ENCODE measurements at regions not wholly inside any gene's neighbourhood (a gene's known extent, or its start where the extent isn't known, plus 50 kb on each side); places are given as distances from the start of the nearest gene placed in this dataset.

DNA sequence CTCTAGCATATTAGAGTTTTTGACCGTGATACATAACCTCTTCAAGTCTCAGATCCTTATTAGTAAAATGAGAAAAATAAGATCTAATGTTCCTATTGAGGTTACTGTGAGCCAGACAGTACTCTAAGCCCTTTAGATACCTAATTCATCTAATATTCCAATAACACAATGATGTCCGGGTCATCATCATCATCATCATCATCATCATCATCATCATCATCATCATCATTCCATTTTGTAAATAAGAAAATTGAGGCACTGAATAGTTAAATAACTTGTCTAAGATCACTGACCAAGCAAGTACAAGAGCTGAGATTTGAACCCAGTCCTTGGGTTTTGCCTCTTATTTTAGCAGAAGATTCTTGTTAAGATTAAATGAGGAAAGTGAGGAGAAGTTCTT is 643.0 kb downstream of the HDGFL1 start:
- H3K4me3 ChIP-seq = no peak overlapping the region
- no peak overlapping the region for H3K4me3 Mint-ChIP-seq
- H3K27ac ChIP-seq = no peak overlapping the region
- H2AFZ ChIP-seq (replicated peaks) = no peak overlapping the region
- H3K9ac ChIP-seq = no peak overlapping the region
- H3K27ac Mint-ChIP-seq = no peak overlapping the region
- H3K4me2 ChIP-seq = no peak overlapping the region
- no peaks in the 10 kb centered on the region for H3K36me3 Mint-ChIP-seq
- H3K27me3 ChIP-seq = peaks cover 9% of the 10 kb centered on the region
- no peaks in the 10 kb centered on the region for H3K27me3 Mint-ChIP-seq (ENCODE audit: insufficient read depth, low read depth)
- H3K9me3 Mint-ChIP-seq = peaks cover 12% of the 10 kb centered on the region
- H3K79me2 ChIP-seq (ENCODE audit: low read depth) = no peaks in the 10 kb centered on the region
- DNase-seq (ENCODE audit: low spot score) = no peak
- H3F3A ChIP-seq (ENCODE audit: low read depth) = no peaks in the 10 kb centered on the region
- H3K9me3 ChIP-seq (ENCODE audit: low read depth) = no peaks in the 10 kb centered on the region
- H3K36me3 ChIP-seq = no peaks in the 10 kb centered on the region
- no peaks in the 10 kb centered on the region for H4K20me1 ChIP-seq (ENCODE audit: low read depth)
- TF ChIP-seq, protein P1, sequence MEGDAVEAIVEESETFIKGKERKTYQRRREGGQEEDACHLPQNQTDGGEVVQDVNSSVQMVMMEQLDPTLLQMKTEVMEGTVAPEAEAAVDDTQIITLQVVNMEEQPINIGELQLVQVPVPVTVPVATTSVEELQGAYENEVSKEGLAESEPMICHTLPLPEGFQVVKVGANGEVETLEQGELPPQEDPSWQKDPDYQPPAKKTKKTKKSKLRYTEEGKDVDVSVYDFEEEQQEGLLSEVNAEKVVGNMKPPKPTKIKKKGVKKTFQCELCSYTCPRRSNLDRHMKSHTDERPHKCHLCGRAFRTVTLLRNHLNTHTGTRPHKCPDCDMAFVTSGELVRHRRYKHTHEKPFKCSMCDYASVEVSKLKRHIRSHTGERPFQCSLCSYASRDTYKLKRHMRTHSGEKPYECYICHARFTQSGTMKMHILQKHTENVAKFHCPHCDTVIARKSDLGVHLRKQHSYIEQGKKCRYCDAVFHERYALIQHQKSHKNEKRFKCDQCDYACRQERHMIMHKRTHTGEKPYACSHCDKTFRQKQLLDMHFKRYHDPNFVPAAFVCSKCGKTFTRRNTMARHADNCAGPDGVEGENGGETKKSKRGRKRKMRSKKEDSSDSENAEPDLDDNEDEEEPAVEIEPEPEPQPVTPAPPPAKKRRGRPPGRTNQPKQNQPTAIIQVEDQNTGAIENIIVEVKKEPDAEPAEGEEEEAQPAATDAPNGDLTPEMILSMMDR (IDR thresholded peaks at IDR 0.05) = no peak
- TF ChIP-seq EZH2phosphoT487 (IDR thresholded peaks at IDR 0.05) (no peak), EZH2 (IDR thresholded peaks at IDR 0.05) (no peak)
- no peaks in the 10 kb centered on the region for H3K4me1 Mint-ChIP-seq
- H3K4me1 ChIP-seq = no peaks in the 10 kb centered on the region

DNA sequence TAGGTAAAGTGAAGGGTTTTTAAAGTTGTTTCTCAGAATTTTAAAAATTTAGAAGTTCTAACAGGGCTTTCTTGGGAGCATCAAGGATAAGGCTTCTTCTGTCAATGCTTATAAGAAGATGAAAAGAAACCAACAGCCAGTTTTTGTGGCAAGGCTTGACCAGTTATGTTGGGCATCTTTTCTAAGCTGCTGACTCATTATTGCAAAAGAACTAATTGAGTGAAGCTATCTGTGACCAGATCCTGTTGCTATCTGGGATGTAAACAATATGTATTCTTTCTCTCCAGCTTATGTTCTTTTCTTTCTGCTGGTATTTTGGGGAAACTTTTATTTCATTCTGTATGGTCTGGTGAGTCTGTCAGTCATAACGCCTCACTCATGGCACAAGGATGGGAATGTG is 643.8 kb downstream of the HDGFL1 start:
- H3K79me2 ChIP-seq (ENCODE audit: low read depth) = no peaks in the 10 kb centered on the region
- H3K9ac ChIP-seq = no peak overlapping the region
- no peaks in the 10 kb centered on the region for H3K4me1 ChIP-seq
- TF ChIP-seq EZH2phosphoT487 (IDR thresholded peaks at IDR 0.05) (no peak), EZH2 (IDR thresholded peaks at IDR 0.05) (no peak)
- TF ChIP-seq, protein P1 (IDR thresholded peaks at IDR 0.05) = no peak
- no peak for DNase-seq (ENCODE audit: low spot score)
- H3K4me3 ChIP-seq = no peak overlapping the region
- H3K27ac Mint-ChIP-seq = no peak overlapping the region
- no peak overlapping the region for H3K27ac ChIP-seq
- no peak overlapping the region for H3K4me2 ChIP-seq
- H3K9me3 Mint-ChIP-seq = peaks cover 10% of the 10 kb centered on the region
- peaks cover 2% of the 10 kb centered on the region for H3K4me1 Mint-ChIP-seq
- no peaks in the 10 kb centered on the region for H3F3A ChIP-seq (ENCODE audit: low read depth)
- no peaks in the 10 kb centered on the region for H3K9me3 ChIP-seq (ENCODE audit: low read depth)
- no peaks in the 10 kb centered on the region for H3K27me3 Mint-ChIP-seq (ENCODE audit: insufficient read depth, low read depth)
- H3K27me3 ChIP-seq = peaks cover 16% of the 10 kb centered on the region
- H4K20me1 ChIP-seq (ENCODE audit: low read depth) = no peaks in the 10 kb centered on the region
- H3K4me3 Mint-ChIP-seq = no peak overlapping the region
- no peaks in the 10 kb centered on the region for H3K36me3 Mint-ChIP-seq
- H2AFZ ChIP-seq (replicated peaks) = no peak overlapping the region
- H3K36me3 ChIP-seq = no peaks in the 10 kb centered on the region

DNA sequence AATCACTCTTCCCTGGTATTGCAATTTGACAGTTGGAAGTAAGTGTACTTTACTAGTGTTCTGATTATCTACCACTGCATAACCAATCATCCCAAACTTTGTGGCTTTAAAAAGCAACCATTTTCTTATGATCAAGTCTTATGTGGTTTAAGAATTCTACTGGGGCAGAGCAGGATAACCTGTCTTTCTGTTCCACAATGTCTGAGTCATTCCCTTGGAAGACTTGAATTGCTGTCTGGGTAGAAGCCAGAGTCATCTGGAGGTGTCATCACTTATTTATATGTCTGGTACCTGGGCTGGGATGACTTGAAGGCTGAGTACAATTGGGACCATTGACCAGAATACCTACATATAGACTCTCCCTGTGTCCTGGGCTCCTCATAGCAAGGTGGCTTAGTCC is 644.3 kb downstream of the HDGFL1 start:
- H3K4me2 ChIP-seq = no peak overlapping the region
- no peak for DNase-seq (ENCODE audit: low spot score)
- H3K27me3 Mint-ChIP-seq (ENCODE audit: insufficient read depth, low read depth) = no peaks in the 10 kb centered on the region
- H3K36me3 Mint-ChIP-seq = no peaks in the 10 kb centered on the region
- no peak overlapping the region for H3K9ac ChIP-seq
- H3K27ac Mint-ChIP-seq = no peak overlapping the region
- H3K9me3 Mint-ChIP-seq = peaks cover 6% of the 10 kb centered on the region
- TF ChIP-seq EZH2phosphoT487 (IDR thresholded peaks at IDR 0.05) = no peak
- H3K4me3 Mint-ChIP-seq = no peak overlapping the region
- no peak overlapping the region for H2AFZ ChIP-seq (replicated peaks)
- no peak overlapping the region for H3K4me3 ChIP-seq
- no peaks in the 10 kb centered on the region for H3K9me3 ChIP-seq (ENCODE audit: low read depth)
- no peaks in the 10 kb centered on the region for H4K20me1 ChIP-seq (ENCODE audit: low read depth)
- H3K4me1 ChIP-seq = no peaks in the 10 kb centered on the region
- peaks cover 6% of the 10 kb centered on the region for H3K4me1 Mint-ChIP-seq
- no peaks in the 10 kb centered on the region for H3F3A ChIP-seq (ENCODE audit: low read depth)
- H3K79me2 ChIP-seq (ENCODE audit: low read depth) = no peaks in the 10 kb centered on the region
- H3K36me3 ChIP-seq = no peaks in the 10 kb centered on the region
- no peak overlapping the region for H3K27ac ChIP-seq
- peaks cover 20% of the 10 kb centered on the region for H3K27me3 ChIP-seq

DNA sequence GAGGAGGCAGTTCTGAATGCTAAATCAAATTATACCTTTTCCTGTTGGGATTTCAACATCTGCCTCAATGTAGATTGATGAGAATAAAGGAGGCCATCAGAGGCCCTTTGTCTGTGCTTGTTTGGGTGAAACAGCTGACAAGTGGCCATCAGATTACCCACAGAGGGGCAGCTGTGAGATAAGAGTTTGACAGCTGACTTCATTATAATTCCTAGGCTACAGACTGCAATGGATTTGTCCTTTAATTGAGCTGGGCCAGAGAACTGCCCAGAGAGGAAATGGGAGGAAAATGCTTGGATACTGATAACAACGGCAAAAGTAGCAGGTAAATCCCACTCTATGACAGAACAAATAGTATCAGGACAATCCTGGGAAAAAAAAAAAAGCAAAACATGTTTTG is 649.4 kb downstream of the HDGFL1 start:
- Histone ChIP-seq H3K4me1 (peaks cover 4% of the 10 kb centered on the region), H3K27ac (no peak overlapping the region), H4K20me1 (ENCODE audit: low read depth) (no peaks in the 10 kb centered on the region), H3K9me3 (ENCODE audit: low read depth) (no peaks in the 10 kb centered on the region), H3K4me2 (no peak overlapping the region), H3K36me3 (no peaks in the 10 kb centered on the region), H3K9ac (no peak overlapping the region), H3K27me3 (peaks cover 32% of the 10 kb centered on the region), H3K79me2 (ENCODE audit: low read depth) (no peaks in the 10 kb centered on the region), H2AFZ (replicated peaks) (no peak overlapping the region), H3F3A (ENCODE audit: low read depth) (no peaks in the 10 kb centered on the region), H3K4me3 (no peak overlapping the region)
- Mint-ChIP-seq H3K27me3 (ENCODE audit: insufficient read depth, low read depth) (peaks cover 4% of the 10 kb centered on the region), H3K4me3 (no peak overlapping the region), H3K4me1 (peaks cover 15% of the 10 kb centered on the region), H3K36me3 (no peaks in the 10 kb centered on the region), H3K27ac (no peak overlapping the region), H3K9me3 (peaks cover 2% of the 10 kb centered on the region)
- peak; percentile 84 for DNase-seq (ENCODE audit: low spot score)
- TF ChIP-seq EZH2 (IDR thresholded peaks at IDR 0.05) = no peak
- TF ChIP-seq, protein P1 (IDR thresholded peaks at IDR 0.05) = no peak
- peak; percentile 100 for TF ChIP-seq EZH2phosphoT487 (IDR thresholded peaks at IDR 0.05)

Measured in neural progenitor cell (in vitro differentiated cells).